GM23338 (cell line): ENCODE measurements at regions not wholly inside any gene's neighbourhood (a gene's known extent, or its start where the extent isn't known, plus 50 kb on each side); places are given as distances from the start of the nearest gene placed in this dataset.

Source experiments
- ATAC-seq: fragments of 200-7000 bp; cut with Tn5 transposase; 3 replicates; pipeline ENCODE4 v1.9.1; 2020
- DNase-seq: peaks from one replicate; pipeline ENCODE4 v3.0.0-alpha.2; 2015; ENCODE audit warnings: low spot score
- H2AFZ ChIP-seq: fragments of 200-600 bp; sonication (generic); 2 replicates; pipeline ENCODE4 v1.8.0; 2016; ENCODE audit warnings: antibody characterized with exemption, mild to moderate bottlenecking, moderate library complexity
- H3F3A ChIP-seq: fragments of 200-600 bp; sonication (generic); replicated peaks from 2 replicates; pipeline ENCODE4 v1.8.0; 2017; ENCODE audit warnings: antibody characterized with exemption, mixed run types, low read depth
- H3K27ac ChIP-seq: fragments of 200-600 bp; sonication (generic); 2 replicates; pipeline ENCODE4 v1.6.1; 2016; ENCODE audit warnings: low read depth
- H3K27me3 ChIP-seq: fragments of 200-600 bp; sonication (generic); 2 replicates; pipeline ENCODE4 v1.8.0; 2016; ENCODE audit warnings: mild to moderate bottlenecking, mixed run types, moderate library complexity; ENCODE audit not compliant: insufficient read depth
- H3K36me3 ChIP-seq: fragments of 200-600 bp; sonication (generic); 2 replicates; pipeline ENCODE4 v1.8.0; 2016; ENCODE audit warnings: mild to moderate bottlenecking; ENCODE audit not compliant: insufficient read depth
- H3K4me1 ChIP-seq: fragments of 200-600 bp; sonication (generic); 2 replicates; pipeline ENCODE4 v1.8.0; 2016; ENCODE audit warnings: mild to moderate bottlenecking, moderate library complexity; ENCODE audit not compliant: insufficient read depth
- H3K4me2 ChIP-seq: fragments of 200-600 bp; sonication (generic); 2 replicates; pipeline ENCODE4 v1.7.1; 2017; ENCODE audit warnings: mixed run types
- H3K4me3 ChIP-seq: fragments of 200-600 bp; sonication (generic); 2 replicates; pipeline ENCODE4 v1.6.1; 2016; ENCODE audit warnings: mixed run types
- H3K79me2 ChIP-seq: fragments of 200-600 bp; sonication (generic); replicated peaks from 2 replicates; pipeline ENCODE4 v1.8.0; 2017; ENCODE audit warnings: mild to moderate bottlenecking; ENCODE audit not compliant: insufficient read depth
- H3K9me2 ChIP-seq: fragments of 200-600 bp; sonication (generic); 2 replicates; pipeline ENCODE4 v1.8.0; 2017; ENCODE audit not compliant: insufficient read depth
- H4K20me1 ChIP-seq: fragments of 200-600 bp; sonication (generic); replicated peaks from 2 replicates; pipeline ENCODE4 v1.8.0; 2017; ENCODE audit warnings: mild to moderate bottlenecking; ENCODE audit not compliant: insufficient read depth
- H3K27ac Mint-ChIP-seq: 2 replicates; pipeline ENCODE4 v1.8.0; 2020; ENCODE audit warnings: inconsistent platforms, mild to moderate bottlenecking, moderate library complexity, mixed read lengths
- H3K27me3 Mint-ChIP-seq: 3 replicates; pipeline ENCODE4 v1.8.0; 2022; ENCODE audit warnings: low read depth, mild to moderate bottlenecking, moderate library complexity, mixed read lengths, inconsistent platforms; ENCODE audit not compliant: insufficient read depth, poor library complexity
- H3K36me3 Mint-ChIP-seq: 3 replicates; pipeline ENCODE4 v1.8.0; 2021; ENCODE audit warnings: low read depth, mild to moderate bottlenecking, inconsistent platforms, moderate library complexity, mixed read lengths
- H3K4me1 Mint-ChIP-seq: 3 replicates; pipeline ENCODE4 v1.8.0; 2020; ENCODE audit warnings: mild to moderate bottlenecking, inconsistent platforms, mixed read lengths
- H3K4me3 Mint-ChIP-seq: 3 replicates; pipeline ENCODE4 v1.8.0; 2021; ENCODE audit warnings: moderate library complexity, mild to moderate bottlenecking, inconsistent platforms, mixed read lengths
- H3K9me3 Mint-ChIP-seq: 3 replicates; pipeline ENCODE4 v1.8.0; 2020; ENCODE audit warnings: moderate library complexity, mild to moderate bottlenecking, inconsistent platforms, mixed read lengths
- CREB1 ChIP-seq: fragments of 250-450 bp; sonication (Bioruptor Pico); IDR thresholded peaks from 2 replicates; pipeline ENCODE4 v1.5.0; 2020; ENCODE audit warnings: low read depth, mild to moderate bottlenecking, moderate library complexity
- CTCF ChIP-seq, 2 experiments: fragments of 200-600 bp in 1 of 2; sonication (generic) in 1 of 2; conservative IDR thresholded peaks; 2 replicates each; pipeline versions ENCODE4 v1.5.1 to v1.6.1; 2016 to 2017; ENCODE audit warnings: antibody characterized with exemption in 2 of 2, low read depth in 2 of 2, mild to moderate bottlenecking in 2 of 2, moderate library complexity in 1 of 2
- ETS1 ChIP-seq: IDR thresholded peaks from 2 replicates; pipeline ENCODE4 v1.6.1; 2016; ENCODE audit warnings: antibody characterized with exemption
- EZH2 ChIP-seq: fragments of 200-600 bp; sonication (generic); IDR thresholded peaks from one replicate; pipeline ENCODE4 v1.8.0; 2017; ENCODE audit warnings: antibody characterized with exemption, mild to moderate bottlenecking, low read depth; ENCODE audit not compliant: unreplicated experiment
- EZH2phosphoT487 ChIP-seq: fragments of 200-600 bp; sonication (generic); IDR thresholded peaks from one replicate; pipeline ENCODE4 v1.8.1; 2018; ENCODE audit warnings: antibody characterized with exemption; ENCODE audit not compliant: unreplicated experiment
- JUNB ChIP-seq: IDR thresholded peaks from one replicate; pipeline ENCODE4 v1.6.1; 2016; ENCODE audit warnings: antibody characterized with exemption; ENCODE audit not compliant: unreplicated experiment
- NANOG ChIP-seq: IDR thresholded peaks from 2 replicates; pipeline ENCODE4 v1.6.1; 2016; ENCODE audit warnings: antibody characterized with exemption, borderline replicate concordance
- POLR2AphosphoS5 ChIP-seq: IDR thresholded peaks from 2 replicates; pipeline ENCODE4 v1.6.1; 2016; ENCODE audit warnings: antibody characterized with exemption, low read depth
- REST ChIP-seq: IDR thresholded peaks from one replicate; pipeline ENCODE4 v1.6.1; 2018; ENCODE audit warnings: antibody characterized with exemption; ENCODE audit not compliant: unreplicated experiment
- STAT1 ChIP-seq: IDR thresholded peaks from one replicate; pipeline ENCODE4 v1.6.1; 2016; ENCODE audit warnings: antibody characterized with exemption; ENCODE audit not compliant: unreplicated experiment
- ZNF114 ChIP-seq: fragments of 250-450 bp; sonication (Bioruptor Pico); IDR thresholded peaks from 2 replicates; pipeline ENCODE4 v1.5.0; 2020; ENCODE audit warnings: mild to moderate bottlenecking, moderate library complexity
- ZNF331 ChIP-seq: fragments of 250-450 bp; sonication (Bioruptor Pico); IDR thresholded peaks from 2 replicates; pipeline ENCODE4 v1.5.0; 2020; ENCODE audit warnings: low read depth, mild to moderate bottlenecking, moderate library complexity
- ZNF462 ChIP-seq: fragments of 250-450 bp; sonication (Bioruptor Pico); IDR thresholded peaks from 2 replicates; pipeline ENCODE4 v1.5.0; 2020; ENCODE audit warnings: mild to moderate bottlenecking, moderate library complexity

- ATAC-seq: no peak
- no peaks in the 10 kb centered on the region for H3K36me3 Mint-ChIP-seq
- DNase-seq: no peak
- no peak overlapping the region for H3K4me3 Mint-ChIP-seq
- H3K9me2 ChIP-seq: peaks cover 25% of the 10 kb centered on the region; the same call in 1 of the 2 replicates
- H3K27ac ChIP-seq: no peak overlapping the region
- H3K9me3 Mint-ChIP-seq: no peaks in the 10 kb centered on the region
- H3K4me1 Mint-ChIP-seq: peaks cover 13% of the 10 kb centered on the region
- H3K79me2 ChIP-seq: no peaks in the 10 kb centered on the region
- H3K36me3 ChIP-seq: no peaks in the 10 kb centered on the region
- peak overlapping the region; percentile 54; the same call in 1 of the 2 replicates for H3K4me2 ChIP-seq
- H3K27me3 Mint-ChIP-seq: peaks cover 7% of the 10 kb centered on the region
- no peak overlapping the region for H3K27ac Mint-ChIP-seq
- H3K4me3 ChIP-seq: no peak overlapping the region
- H3F3A ChIP-seq: no peaks in the 10 kb centered on the region
- H3K27me3 ChIP-seq: no peaks in the 10 kb centered on the region
- H3K4me1 ChIP-seq: peaks cover 9% of the 10 kb centered on the region
- no peaks in the 10 kb centered on the region for H4K20me1 ChIP-seq
- TF ChIP-seq NANOG (no peak), POLR2AphosphoS5 (no peak), CTCF (conservative IDR thresholded peaks at IDR 0.05; ENCODE audit: low read depth in 2 of 2) (no peak), REST (no peak), ETS1 (no peak), CREB1 (CRISPR knock-in tag) (no peak), ZNF114 (CRISPR knock-in tag) (no peak), EZH2phosphoT487 (no peak), EZH2 (no peak), ZNF331 (no peak), JUNB (no peak), ZNF462 (CRISPR knock-in tag) (no peak), STAT1 (no peak)
- no peak overlapping the region for H2AFZ ChIP-seq
These were observed 774.8 kb downstream of the VRK1 start for GRCh38 chr14:97571866-97572555.
